SU-DHL-6 (cell line): ENCODE measurements at regions not wholly inside any gene's neighbourhood (a gene's known extent, or its start where the extent isn't known, plus 50 kb on each side); places are given as distances from the start of the nearest gene placed in this dataset.

Source experiments
- CTCF ChIP-seq: fragments of 200-600 bp; sonication (generic); IDR thresholded peaks from one replicate; pipeline ENCODE4 v1.5.1; 2017; ENCODE audit warnings: antibody characterized with exemption, mild to moderate bottlenecking, low read length, moderate library complexity; ENCODE audit not compliant: insufficient read depth, poor library complexity, severe bottlenecking
- EZH2phosphoT487 ChIP-seq: fragments of 200-600 bp; sonication (generic), shearing (Covaris generic); conservative IDR thresholded peaks from 2 replicates; pipeline ENCODE4 v1.6.1; 2018; ENCODE audit warnings: mild to moderate bottlenecking, antibody characterized with exemption, low read length, moderate library complexity, mixed read lengths

GRCh38 chrX:5086388-5086787 lies 1142.3 kb downstream of the NLGN4X start:
- TF ChIP-seq CTCF (no peak), EZH2phosphoT487 (no peak)
